ENCODE measurements at regions not wholly inside any gene's neighbourhood (a gene's known extent, or its start where the extent isn't known, plus 50 kb on each side); places are given as distances from the start of the nearest gene placed in this dataset.

DNA sequence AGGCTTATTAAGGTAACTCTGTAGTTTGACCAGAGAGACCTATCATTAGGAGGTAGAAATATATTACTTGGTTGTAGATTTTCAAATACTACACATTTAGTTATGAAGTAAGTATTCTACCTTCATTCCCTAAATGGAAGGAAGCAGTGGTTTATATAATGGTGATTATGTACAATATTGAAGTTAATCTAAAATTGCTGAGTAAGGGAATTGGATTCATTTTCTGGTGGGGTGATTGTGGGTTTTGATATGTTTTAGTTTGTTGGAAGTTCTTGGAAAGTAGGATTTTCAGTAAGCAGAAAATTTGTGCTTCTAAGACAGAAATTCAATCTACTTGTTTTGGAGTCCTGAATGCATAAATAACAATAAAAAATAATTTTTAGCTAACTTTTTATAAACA, 1830.9 kb upstream of the ADGRL3 start:
- TF ChIP-seq, protein P1, sequence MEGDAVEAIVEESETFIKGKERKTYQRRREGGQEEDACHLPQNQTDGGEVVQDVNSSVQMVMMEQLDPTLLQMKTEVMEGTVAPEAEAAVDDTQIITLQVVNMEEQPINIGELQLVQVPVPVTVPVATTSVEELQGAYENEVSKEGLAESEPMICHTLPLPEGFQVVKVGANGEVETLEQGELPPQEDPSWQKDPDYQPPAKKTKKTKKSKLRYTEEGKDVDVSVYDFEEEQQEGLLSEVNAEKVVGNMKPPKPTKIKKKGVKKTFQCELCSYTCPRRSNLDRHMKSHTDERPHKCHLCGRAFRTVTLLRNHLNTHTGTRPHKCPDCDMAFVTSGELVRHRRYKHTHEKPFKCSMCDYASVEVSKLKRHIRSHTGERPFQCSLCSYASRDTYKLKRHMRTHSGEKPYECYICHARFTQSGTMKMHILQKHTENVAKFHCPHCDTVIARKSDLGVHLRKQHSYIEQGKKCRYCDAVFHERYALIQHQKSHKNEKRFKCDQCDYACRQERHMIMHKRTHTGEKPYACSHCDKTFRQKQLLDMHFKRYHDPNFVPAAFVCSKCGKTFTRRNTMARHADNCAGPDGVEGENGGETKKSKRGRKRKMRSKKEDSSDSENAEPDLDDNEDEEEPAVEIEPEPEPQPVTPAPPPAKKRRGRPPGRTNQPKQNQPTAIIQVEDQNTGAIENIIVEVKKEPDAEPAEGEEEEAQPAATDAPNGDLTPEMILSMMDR (IDR thresholded peaks at IDR 0.05; ENCODE audit: insufficient read depth, low read depth, low read length), result no peak
- CTCF ChIA-PET, result no interaction called here
- Histone ChIP-seq H3K27me3 (ENCODE audit: control insufficient read depth, insufficient read depth, low read length) (no peaks in the 10 kb centered on the region), H3K36me3 (ENCODE audit: control insufficient read depth, insufficient read depth, low read length) (no peaks in the 10 kb centered on the region), H3K4me3 (ENCODE audit: low read depth, low read length) (no peak overlapping the region)
- POLR2A ChIA-PET, result no interaction called here
- DNase-seq (ENCODE audit: low read depth), result no peak

DNA sequence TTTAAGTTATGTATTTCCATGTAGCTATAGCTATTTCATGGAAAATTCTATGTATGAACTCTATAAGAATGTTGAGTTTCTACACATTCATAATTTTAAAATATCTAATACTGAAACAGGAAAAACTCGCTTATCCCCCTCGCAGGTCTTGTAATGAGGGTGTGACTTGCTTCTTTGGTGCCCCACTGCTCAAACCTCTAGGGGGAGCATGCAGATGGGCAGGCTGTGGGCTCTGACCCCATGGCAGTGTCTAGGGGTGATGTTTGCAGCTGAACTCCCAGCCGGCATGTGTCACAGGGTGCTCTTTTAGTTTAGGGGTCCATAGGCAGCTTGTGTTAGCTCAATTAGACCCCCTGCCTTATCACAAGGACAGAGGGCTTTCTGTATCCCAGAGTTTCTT, 1825.7 kb upstream of the ADGRL3 start:
- no peak for DNase-seq (ENCODE audit: low read depth)
- ChIA-PET POLR2A (no interaction called here), CTCF (no interaction called here)
- no peak overlapping the region for H3K4me3 ChIP-seq (ENCODE audit: low read depth, low read length)
- no peaks in the 10 kb centered on the region for H3K27me3 ChIP-seq (ENCODE audit: control insufficient read depth, insufficient read depth, low read length)
- TF ChIP-seq, protein P1 (IDR thresholded peaks at IDR 0.05; ENCODE audit: insufficient read depth, low read depth, low read length), result no peak
- H3K36me3 ChIP-seq (ENCODE audit: control insufficient read depth, insufficient read depth, low read length), result no peaks in the 10 kb centered on the region

DNA sequence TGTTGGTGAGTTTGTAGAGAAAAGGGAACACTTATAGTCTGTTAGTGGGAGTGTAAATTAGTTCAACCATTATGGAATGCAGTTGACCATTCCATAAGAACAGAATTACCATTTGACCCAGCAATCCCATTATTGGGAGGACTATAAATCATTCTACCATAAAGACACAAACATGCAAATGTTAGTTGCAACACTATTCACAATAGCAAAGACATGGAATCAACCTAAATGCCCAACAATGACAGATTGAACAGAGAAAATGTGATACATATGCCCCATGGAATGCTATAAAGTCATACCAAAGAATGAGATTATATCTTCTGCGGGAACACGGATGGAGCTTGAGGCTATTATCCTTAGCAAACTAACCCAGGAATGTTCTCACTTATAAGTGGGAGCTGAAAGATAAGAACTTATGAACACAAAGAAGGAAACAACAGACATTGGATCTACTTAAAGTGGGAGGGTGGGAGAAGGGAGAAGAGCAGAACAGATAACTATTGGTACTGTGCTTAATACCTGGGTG, 1819.2 kb upstream of the ADGRL3 start:
- POLR2A ChIA-PET, result no interaction called here
- TF ChIP-seq, protein P1 (IDR thresholded peaks at IDR 0.05; ENCODE audit: insufficient read depth, low read depth, low read length), result no peak
- H3K27me3 ChIP-seq (ENCODE audit: control insufficient read depth, insufficient read depth, low read length), result no peaks in the 10 kb centered on the region
- DNase-seq (ENCODE audit: low read depth), result no peak
- CTCF ChIA-PET, result no interaction called here
- H3K36me3 ChIP-seq (ENCODE audit: control insufficient read depth, insufficient read depth, low read length), result no peaks in the 10 kb centered on the region
- no peak overlapping the region for H3K4me3 ChIP-seq (ENCODE audit: low read depth, low read length)

- H3K36me3 ChIP-seq (ENCODE audit: control insufficient read depth, insufficient read depth, low read length), result no peaks in the 10 kb centered on the region
- no peak for DNase-seq (ENCODE audit: low read depth)
- no peaks in the 10 kb centered on the region for H3K27me3 ChIP-seq (ENCODE audit: control insufficient read depth, insufficient read depth, low read length)
- ChIA-PET POLR2A (no interaction called here), CTCF (no interaction called here)
- TF ChIP-seq, protein P1 (IDR thresholded peaks at IDR 0.05; ENCODE audit: insufficient read depth, low read depth, low read length), result no peak
- no peak overlapping the region for H3K4me3 ChIP-seq (ENCODE audit: low read depth, low read length)
These were observed 1818.5 kb upstream of the ADGRL3 start for GRCh38 chr4:59381591-59381990.

DNA sequence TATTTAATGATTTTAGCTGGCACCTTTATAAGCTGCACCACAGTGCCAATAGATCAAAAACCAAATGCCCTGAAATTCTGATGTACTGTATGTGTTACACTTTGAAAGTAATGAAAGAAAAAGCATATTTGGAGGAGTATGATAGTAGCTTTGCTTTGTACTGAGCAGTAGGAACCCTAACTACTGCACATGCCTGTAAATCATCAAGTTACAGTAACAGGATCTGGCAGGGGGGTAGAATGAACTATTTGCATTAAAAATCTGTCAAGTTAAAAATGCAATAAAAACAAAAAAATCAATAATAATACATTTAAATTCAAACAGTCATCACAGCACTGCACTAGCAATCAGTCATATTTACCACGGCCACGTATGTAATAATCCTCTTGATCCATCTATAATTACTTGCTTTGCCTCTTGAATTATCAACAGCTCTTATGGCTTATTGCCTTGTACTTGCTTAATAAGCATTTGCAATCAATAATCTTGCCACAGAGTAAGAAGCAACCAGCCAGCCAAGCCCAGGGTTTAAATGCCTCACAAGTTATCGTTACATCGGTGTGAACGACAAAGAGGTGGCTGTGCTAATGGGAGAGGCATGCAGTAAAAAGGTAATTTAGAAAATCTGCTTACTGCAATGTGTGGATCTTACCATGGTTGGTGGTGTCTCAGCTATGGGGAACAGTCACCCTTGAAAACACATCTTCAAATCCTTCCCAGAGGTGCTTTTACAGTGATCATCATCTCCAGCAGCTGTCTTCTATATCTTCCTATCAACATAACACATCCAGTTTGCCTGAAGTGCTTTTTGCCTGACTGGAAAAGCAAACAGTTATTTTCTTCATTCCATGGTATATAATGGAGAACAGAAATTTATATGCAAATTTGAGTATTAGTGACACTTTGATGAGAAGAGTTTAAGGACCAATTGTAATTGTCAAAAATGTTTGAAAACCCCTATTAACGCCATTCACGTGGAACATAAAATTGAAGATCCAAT, 1812.1 kb upstream of the ADGRL3 start:
- TF ChIP-seq, protein P1 (IDR thresholded peaks at IDR 0.05; ENCODE audit: insufficient read depth, low read depth, low read length), result no peak
- POLR2A ChIA-PET, result no interaction called here
- Histone ChIP-seq H3K36me3 (ENCODE audit: control insufficient read depth, insufficient read depth, low read length) (no peaks in the 10 kb centered on the region), H3K4me3 (ENCODE audit: low read depth, low read length) (no peak overlapping the region), H3K27me3 (ENCODE audit: control insufficient read depth, insufficient read depth, low read length) (no peaks in the 10 kb centered on the region)
- DNase-seq (ENCODE audit: low read depth), result no peak
- CTCF ChIA-PET, result no interaction called here
